Sciatic nerve (tissue), 2 donors: ENCODE measurements at regions not wholly inside any gene's neighbourhood (a gene's known extent, or its start where the extent isn't known, plus 50 kb on each side); places are given as distances from the start of the nearest gene placed in this dataset.

Source experiments
- ATAC-seq: fragments of 200-7000 bp; cut with Tn5 transposase; one replicate; pipeline ENCODE4 v1.9.1; 2020; ENCODE audit warnings: mild to moderate bottlenecking, moderate library complexity
- DNase-seq: peaks from one replicate; pipeline ENCODE4 v3.0.0-alpha.2; 2020; ENCODE audit warnings: low spot score
- intact Hi-C: fragments of 100-400 bp; cut with DNase I; formaldehyde crosslinking; loops from one replicate; pipeline ENCODE4 v1.14.2; 2022
- donor health status: DM: no; HTN: no; CAD: no.
- donor health status: DM: no; HTN: no; CAD: no.

DNA sequence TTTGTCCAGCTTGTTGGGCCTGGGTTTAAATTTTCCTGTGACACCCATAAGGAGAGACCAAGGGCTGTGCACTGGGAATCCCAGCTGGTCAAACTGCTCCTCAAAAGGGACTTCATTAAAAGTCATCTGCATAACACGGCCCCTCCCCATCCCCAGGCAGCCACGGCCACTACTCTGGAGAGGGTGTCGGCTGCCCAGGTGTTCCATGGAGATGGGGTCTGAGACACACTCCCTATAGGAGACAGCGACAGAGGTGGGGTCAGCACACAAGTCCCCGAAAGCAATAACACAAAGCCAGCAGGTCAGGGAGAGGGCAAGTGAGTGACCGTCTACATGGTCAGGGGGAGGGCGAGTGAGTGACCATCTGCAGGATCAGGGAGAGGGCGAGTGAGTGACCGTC, 75.6 kb upstream of the BCL11B start:
- DNase-seq (no peak), ATAC-seq (no peak)
- intact Hi-C loops: no loop called here

DNA sequence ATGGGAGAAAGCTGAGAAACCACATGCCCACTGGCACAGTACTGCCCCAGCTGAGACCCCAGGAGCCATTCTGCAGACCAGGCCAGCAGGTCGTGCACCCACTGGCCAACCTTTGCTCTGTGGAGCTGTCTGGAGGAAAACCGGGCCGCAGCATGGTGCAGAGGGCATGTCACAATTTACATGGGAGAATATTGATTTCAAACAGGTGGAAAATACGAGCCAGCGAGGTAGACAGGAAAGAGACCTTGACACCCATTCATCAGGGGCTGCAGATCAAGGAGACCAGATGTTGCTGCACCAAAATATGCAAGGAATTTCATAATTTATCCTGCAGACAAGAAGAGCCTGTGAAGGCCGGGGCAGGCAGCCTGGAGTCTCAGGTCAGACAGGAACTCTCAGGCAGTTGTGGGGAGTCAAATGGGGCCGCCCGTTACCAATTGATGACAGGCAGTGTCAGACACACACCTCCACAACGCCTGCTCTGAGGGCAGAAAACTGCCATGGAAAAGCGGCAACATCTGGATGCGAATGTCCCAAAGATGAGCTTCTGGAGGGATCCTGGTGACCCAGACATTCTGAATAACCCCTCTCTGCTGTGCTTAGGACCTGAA, 74.6 kb upstream of the BCL11B start:
- DNase-seq: no peak
- intact Hi-C loops: no loop called here

DNA sequence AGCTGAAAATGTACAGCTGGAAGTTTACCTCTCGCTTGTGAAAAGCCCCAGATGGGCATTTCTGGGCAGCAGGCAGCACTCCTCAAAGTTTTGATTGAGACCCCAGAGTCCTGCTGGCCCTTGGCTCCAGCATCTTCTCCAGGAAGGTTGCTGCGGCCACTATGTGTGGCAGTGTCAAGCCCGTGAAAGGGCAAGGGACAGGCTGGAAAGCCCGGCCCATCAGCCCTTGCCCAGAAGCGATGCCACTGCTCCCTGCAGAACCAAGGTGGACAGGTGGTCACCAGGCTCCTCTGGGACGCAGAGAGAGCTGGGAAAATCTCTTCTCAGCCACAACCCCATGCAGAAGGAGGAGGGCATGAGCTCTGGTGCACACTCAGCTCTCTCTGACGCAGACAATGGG, 73.5 kb upstream of the BCL11B start:
- DNase-seq: no peak
- no peak for ATAC-seq
- intact Hi-C loops: no loop called here

More for the DNA sequence above, 74.6 kb upstream of the BCL11B start:
- no peak for ATAC-seq

DNA sequence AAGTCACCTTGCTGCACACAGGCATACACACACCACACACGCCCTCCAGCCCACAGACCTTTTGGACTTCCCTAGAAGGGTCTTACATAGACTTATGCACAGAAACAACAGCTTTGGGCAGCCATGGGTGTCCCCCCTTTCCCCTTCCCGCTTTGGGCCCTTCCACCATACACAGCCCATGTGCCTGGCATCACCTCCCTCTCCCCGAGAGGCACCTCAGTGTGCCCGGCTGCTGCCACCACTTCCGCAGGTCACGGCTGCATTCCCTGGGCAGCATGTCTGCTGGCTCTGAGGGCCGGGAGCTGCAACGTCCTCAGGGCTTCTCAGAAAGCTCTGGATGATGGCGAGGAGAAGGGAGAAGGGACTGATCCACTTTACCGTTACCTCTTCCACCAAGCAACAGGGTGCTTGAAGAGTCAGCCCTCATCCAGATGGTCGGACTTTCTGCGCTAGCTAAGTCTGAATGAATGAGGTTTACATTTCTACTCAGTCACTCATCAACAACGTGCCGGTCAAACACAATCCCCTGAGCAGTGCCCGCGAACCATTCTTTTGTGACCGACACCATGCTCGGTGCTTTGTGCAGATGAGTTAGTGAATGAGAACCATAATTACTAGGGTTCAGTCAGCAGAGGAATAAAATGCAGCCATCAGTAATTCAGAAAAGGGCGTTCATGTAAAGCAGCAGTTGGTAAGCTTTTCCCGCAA, 72.2 kb upstream of the BCL11B start:
- ATAC-seq: no peak
- DNase-seq: no peak
- intact Hi-C loops: no loop called here

DNA sequence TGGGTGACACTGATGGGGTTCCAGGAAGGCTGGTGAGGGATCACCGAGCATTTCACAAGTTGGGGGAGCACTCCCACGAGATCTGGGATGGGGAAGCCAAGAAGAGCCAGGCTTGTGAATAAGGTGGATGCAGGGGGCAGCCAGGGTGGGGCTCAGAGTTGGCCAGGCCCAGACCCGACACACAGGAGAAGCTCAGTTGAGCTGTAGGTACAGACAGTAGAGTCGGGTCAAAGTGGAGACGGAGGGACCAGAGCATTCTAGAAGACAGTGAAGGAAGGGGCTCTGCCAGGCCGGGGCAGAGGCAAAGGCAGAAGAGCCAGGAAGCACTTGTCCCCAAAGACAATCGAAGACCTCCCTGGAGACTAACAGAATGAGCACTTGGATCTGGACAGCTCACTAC, 70.9 kb upstream of the BCL11B start:
- intact Hi-C loops: no loop called here
- ATAC-seq (no peak), DNase-seq (no peak)

DNA sequence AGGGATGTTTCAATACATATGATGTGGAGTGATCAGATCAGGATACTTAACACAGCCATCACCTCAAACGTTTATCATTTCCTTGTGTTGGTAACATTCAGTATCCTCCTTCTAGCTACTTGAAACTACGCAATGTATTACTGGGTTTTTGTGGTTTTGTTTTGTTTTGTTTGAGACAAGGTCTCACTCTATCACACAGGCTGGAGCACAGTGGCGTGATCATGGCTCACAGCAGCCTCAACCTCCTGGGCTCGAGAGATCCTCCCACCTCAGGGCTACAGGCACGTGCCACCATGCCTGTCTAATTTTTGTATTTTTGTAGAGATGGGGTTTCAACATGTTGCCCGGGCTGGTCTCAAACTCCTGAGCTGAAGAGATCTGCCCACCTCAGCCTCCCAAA, 70.2 kb upstream of the BCL11B start:
- DNase-seq (no peak), ATAC-seq (no peak)
- intact Hi-C loops: no loop called here

DNA sequence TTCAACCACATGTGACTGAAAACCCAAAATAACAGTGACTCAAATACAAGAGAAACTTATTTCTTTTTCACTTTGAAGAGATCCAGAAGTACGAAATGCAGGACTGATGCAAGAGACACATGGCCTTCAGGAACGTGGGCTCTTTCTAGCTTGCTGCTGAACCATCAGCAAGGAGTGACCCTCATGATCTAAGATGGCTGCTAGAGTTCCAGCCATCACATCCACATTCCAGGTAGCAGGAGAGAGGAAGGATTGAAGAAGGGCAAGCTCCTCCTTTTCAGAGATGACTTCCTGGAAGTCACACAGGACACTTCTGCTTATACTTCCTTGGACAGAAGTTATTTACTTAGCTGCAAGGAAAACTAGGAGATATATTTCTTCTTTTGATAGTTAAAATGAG, 67.6 kb upstream of the BCL11B start:
- intact Hi-C loops: no loop called here
- ATAC-seq: no peak
- no peak for DNase-seq

DNA sequence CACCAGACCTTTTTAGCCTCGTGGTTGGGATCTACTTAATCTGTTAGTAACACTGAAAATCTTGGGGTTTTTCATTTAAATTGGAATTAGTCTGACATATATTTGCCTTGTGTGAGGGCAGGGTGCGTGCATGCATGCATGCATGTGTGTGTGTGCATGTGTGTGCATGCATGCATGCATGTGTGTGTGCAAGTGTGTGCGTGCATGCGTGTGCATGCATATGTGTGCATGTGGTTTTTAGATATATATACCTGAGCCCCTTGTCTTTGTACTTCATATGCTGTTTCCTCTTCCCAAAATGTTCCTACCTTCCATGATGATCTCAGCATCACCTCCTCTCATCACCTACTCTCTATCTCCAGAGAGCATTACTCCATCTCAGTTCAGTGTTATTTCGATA, 66.3 kb upstream of the BCL11B start:
- intact Hi-C loops: no loop called here
- ATAC-seq: no peak

DNA sequence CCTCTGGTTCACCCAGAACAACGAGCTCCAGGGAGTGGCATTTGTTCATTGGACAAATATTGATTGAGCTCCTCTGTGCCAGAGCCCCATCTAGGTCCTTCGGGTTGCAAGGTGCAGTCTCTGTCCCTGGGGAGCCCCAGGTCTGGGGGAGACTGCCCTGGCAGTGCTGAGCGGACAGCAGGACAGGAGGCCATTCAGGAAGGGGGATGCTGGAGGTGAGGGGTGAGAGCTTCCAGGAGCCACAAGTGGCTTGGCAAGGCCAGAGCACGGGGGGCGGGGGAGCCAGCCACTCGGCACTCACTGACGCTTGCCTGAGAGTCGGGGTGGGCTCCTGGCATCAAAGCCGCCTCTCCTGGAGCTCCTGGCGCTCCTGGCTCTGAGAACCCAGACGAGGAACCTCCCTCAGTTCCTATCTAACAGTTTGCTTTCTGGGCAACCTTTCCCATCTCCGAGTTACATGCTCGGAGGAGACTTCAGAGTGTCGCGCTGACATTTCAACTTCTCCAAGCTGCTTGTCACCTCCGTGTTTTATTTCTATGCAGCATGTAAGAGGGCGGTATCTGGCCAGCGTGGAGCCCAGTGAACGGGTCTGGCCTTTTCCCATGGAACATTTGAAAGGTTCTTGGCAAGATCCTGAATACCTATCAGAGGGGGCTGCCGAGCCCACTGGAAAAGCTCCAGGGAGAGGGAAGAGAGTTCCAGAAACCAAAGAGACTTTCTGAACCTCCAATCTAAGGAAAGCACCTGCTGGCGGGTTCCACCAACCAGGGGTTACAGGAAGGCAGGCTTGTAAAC, 62.0 kb upstream of the BCL11B start:
- ATAC-seq: no peak
- DNase-seq: no peak
- intact Hi-C loops: no loop called here

More for the DNA sequence above, 66.3 kb upstream of the BCL11B start:
- DNase-seq: no peak

DNA sequence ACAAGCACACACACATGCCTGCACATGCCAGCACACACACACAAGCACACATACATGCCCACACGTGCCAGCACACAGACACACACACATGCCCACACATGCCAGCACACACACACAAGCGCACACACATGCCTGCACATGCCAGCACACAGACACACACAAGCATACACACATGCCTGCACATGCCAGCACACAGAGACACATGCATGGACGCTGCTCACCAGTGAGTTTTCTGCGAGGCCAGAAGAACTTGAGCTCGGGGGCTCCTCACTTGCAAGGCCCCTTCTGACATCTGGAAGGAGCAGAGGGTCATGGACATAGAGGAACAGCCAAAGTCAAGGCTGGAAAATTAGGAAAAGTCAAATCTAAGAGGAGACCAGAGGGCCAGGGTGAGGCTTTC, 61.2 kb upstream of the BCL11B start:
- no peak for DNase-seq
- ATAC-seq: no peak
- intact Hi-C loops: no loop called here

DNA sequence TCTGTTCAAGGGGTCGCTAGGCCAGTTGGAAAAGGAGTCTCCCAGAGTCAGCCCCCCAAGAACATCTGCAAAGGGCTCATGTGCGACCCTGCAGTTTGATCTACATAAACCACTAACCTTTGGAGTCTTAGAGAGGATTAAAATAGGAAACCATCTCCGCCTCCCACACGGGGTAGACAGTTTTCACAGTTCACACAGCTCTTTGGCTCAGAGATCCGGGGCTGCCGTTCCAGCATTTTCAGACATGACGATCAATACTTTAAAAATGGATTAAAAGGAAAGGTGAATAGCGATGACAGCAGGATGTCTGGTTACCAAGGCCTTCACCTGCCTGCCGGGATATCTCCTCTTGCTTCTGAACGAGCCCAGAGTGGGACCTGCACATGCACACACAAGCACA, 59.8 kb upstream of the BCL11B start:
- intact Hi-C loops: no loop called here
- ATAC-seq (no peak), DNase-seq (no peak)

DNA sequence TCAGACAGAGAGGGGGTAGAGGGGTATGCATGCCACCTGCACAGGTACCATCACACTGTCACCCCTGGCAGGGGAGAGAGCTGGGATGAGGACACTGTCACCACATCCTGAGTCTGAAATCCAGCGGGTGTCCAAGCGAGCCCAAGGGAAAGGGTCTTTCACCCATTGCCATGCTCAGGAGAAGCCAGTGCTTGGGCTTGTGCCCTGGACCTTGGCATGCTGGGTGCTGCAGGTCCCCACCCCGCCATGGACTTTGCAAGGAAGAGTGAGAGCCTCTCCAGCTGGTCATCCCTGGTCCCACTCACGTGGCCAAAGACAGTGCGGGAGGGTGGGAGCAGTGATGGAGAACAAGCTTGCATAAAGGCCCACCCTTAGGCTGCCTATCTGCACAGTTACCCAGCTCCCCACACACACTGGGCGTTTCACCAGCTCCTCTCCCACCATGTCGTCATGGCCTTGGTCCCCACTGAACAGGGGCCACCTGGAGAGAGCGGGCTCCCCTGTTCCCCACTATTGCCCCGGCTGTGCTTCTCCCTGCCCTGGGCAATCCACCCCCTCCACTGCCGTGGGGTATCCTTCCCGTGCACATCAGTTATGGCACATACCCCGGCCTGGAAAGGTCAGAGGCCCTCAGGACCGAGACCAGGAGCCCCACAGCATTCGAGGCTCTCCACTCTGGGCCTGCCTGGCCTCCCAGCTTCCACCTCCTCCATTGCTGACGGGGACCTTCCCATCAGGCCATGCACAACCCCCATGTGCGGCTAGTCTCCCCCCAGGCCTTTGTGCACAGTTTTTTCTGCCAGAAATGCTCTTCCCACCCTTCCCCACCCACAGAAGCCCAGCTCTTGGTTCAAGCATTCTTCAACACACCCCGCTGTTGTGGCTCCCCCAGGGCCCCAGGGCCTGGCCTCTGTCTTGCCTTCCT, 58.6 kb upstream of the BCL11B start:
- DNase-seq (peak; percentile 35), ATAC-seq (no peak)
- intact Hi-C loops: no loop called here

DNA sequence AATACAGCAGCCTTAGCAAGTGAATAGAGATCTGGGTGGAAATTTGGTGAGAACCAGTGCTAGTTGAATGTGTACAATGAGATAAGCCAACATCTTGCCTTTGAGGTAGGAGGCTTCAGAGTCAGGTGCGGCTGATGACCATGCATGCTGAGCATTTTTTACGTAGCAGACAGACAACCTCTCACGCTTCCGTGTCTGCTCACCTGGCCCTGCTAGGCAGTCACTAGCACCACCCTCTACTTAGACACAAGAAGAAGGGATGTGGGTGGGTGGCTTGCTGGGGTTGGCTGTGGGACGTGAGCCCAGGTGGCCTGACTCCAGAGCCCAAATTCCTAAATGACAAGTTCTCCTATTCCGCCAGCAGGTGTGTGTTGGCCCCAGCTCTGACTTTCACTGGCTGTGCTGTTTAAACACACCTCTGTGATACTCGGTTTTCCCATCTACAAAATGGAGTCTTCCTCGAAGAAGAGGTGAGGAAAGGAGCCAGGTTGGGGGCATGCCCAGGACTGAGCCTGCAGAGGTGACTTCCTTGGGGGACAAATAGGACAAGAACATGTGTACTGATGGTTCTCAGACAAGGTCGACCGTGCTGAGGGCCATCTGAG, 57.8 kb upstream of the BCL11B start:
- ATAC-seq (no peak), DNase-seq (peak; percentile 31)
- intact Hi-C loops: no loop called here

DNA sequence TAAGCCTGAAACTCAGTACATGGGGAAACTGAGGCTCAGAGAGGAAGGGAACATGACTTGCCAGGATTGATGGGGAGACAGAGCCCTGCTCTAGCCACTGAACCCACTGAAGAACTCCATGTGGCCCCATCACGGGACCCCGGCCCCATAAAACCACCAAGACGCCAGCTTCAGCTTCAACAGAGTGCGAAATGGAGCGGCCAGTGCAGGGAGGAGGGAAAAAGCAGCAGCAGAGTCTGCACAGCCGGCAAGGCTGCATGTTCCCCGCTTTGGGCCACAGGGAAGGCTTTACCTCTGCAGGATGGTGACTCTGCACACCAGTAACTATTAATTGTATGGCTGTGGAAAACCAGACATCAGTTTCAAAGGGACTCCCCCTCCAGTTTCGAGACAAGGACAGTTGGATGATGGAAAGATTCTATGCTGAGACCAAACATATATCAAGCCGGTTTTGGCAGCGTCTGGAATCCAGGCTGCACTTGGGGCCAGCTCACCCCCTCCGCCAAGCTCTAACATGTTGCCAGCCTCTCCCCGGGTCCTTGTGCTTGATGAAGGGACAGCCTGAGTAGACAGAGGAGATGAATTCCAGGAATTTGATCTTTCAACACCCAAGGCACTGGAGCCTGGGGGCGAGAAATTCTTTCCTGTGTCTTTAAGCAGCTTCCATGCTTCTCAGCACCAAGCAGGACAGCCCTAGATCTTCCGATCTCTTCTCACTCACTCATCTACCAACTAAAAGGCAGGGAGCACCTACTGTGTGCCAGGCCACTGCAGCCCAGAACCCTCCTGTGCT, 55.7 kb upstream of the BCL11B start:
- no peak for ATAC-seq
- peak; percentile 42 for DNase-seq
- intact Hi-C loops: no loop called here

DNA sequence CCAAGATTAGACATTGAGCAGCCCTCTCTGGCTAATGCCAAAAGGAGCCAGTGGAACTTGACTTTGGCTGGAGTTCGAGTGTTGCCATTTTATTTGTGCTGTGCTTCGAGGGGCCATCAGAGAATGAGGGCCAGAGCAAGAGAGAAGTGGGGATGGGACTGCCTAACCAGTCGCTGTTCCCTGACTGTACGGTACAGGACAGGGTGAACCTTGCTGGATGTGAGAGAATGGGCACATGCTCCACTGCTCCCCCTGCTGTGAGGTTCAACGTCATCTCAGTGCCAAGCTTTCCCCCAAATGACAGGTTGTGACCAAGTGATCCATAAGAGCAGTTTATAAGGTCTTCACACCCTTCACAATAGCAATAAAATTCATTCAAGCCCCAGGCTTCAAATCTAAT, 55.1 kb upstream of the BCL11B start:
- ATAC-seq (no peak), DNase-seq (peak; percentile 21)
- intact Hi-C loops: no loop called here

DNA sequence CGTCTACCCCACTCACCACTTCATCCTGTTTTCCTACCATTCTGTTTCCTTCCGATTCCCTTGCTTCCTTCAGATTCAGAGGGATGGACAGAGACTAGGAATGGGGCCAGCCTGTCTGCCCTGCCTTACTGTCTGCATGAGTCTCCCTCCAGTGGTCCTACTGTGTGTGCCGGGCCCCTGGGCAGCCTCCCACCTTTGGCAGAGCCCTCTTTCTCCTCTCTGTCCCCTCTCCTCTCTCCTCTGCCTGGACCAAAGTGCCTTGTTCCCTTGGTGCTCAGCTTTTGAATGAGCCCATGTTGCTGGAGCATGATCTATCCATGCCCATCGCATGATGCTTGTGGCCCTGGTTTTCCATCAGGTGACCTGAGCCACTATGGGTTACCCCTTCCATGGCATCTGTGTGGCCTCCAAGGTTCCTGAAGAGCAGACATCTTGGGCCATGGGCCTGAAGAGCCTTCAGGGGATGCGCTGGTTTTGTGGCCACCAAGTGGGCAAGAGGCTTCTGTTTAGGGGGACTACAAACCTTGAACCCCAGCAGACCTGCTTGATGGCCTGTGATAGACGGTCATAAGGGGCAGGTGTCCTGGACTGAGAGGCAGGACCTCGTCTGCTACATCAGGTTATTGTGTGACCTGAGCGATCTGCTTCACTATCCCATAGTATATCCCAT, 54.2 kb upstream of the BCL11B start:
- DNase-seq: peak; percentile 2
- no peak for ATAC-seq
- intact Hi-C loops: no loop called here

DNA sequence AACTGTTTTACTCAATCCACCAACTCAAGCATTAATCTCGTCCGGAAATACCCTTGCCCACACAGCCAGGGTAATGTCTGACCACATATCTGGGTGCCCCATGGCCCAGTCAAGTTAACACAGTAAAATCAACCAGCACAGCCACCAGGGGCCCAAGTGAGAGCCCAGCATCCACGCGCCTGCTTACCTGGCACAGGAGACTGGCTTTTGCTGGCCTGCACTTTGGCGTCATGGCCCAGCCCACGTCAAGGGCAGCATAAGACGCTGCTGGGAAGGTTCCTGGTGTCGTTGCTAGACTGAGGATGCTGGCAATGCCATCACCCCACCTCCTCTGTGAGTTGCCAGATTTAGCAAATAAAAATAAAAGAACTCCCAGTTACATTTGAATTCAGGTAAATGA, 53.6 kb upstream of the BCL11B start:
- ATAC-seq (no peak), DNase-seq (no peak)
- intact Hi-C loops: no loop called here

DNA sequence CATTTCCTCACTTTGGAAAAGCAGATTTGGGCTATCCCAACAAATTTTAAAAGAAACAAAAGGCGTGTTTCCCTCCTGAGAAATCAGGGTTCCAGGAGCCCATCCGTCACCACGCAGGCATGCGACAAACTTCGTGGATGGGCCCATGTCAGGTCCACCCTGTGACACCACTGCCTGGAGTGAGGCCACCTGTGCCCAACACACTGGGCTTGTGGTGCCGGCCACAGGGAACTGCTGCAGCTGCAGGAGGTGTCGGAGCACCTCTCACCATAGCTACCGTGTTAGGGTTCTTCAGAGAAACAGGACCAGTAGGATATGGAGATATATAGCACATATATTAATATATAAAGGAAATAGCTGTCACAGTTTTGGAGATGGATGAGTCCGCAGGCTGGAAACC, 53.0 kb upstream of the BCL11B start:
- intact Hi-C loops: no loop called here
- ATAC-seq (no peak), DNase-seq (no peak)
